H7 (cell line): ENCODE measurements at regions not wholly inside any gene's neighbourhood (a gene's known extent, or its start where the extent isn't known, plus 50 kb on each side); places are given as distances from the start of the nearest gene placed in this dataset.
A peak's percentile ranks its signal among the peaks of the same experiment; 100 is the strongest.
"Not testable (repeated sequence)": the region's sequence is repeated elsewhere in the genome, so short reads cannot be mapped to it uniquely, and the experiment has no call there.

Experiments
- DNase-seq: peaks from one replicate; pipeline ENCODE4 v3.0.0; 2012
- H3K27me3 ChIP-seq: 2 replicates; pipeline ENCODE4 v1.6.0; 2011; ENCODE audit warnings: mild to moderate bottlenecking, low read length; ENCODE audit not compliant: control insufficient read depth, insufficient read depth
- H3K36me3 ChIP-seq: replicated peaks from 2 replicates; pipeline ENCODE4 v1.5.1; 2011; ENCODE audit warnings: low read length; ENCODE audit not compliant: control insufficient read depth, insufficient read depth
- H3K4me3 ChIP-seq: 2 replicates; pipeline ENCODE4 v1.5.1; 2011; ENCODE audit warnings: low read depth, mild to moderate bottlenecking, control low read depth, low read length, moderate library complexity; ENCODE audit not compliant: insufficient read depth

DNA sequence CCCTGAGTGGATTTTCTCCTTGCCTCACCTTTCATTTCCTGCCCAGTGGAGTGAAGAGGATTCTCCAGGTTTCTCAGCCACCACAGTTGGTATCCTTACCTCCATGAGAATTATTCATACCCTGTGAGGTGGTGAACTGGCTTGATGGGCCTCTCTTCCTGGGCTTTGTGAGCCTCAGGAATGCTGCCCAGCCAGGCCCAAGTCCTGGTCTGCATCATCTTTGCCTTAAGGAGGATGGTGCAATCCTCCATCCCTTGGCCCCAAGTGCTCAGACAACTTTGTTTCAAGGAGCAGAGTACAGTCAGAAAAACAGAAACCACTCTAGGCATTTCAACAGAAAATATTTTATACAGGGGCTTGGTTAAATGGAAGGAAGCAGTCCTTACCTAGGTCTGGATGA is 114.2 kb upstream of the CADM1 start:
- no peak for DNase-seq

DNA sequence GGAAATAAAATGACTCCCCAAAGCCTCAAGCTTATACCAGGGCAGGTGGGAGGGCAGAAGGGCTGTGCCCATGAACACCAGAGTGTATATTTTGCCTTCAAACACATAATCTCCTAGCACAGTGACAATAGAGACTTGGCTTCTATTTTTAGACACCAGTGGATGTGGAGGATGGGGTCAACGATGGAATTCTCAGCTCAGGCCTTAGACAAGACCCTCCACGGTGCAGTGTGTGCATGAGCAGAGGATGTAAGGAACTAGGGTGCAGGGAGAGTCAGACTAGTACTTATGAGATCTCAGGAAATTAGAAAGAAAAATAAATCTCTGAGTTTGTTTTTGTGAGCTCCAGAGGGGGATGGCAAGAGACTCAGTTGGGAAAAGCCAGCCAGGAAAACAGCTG is 113.6 kb upstream of the CADM1 start:
- Histone ChIP-seq H3K27me3 (no peaks in the 10 kb centered on the region), H3K4me3 (no peak overlapping the region), H3K36me3 (no peaks in the 10 kb centered on the region)
- no peak for DNase-seq

More for the DNA sequence above, 114.2 kb upstream of the CADM1 start:
- Histone ChIP-seq H3K36me3 (no peaks in the 10 kb centered on the region), H3K27me3 (no peaks in the 10 kb centered on the region), H3K4me3 (no peak overlapping the region)

DNA sequence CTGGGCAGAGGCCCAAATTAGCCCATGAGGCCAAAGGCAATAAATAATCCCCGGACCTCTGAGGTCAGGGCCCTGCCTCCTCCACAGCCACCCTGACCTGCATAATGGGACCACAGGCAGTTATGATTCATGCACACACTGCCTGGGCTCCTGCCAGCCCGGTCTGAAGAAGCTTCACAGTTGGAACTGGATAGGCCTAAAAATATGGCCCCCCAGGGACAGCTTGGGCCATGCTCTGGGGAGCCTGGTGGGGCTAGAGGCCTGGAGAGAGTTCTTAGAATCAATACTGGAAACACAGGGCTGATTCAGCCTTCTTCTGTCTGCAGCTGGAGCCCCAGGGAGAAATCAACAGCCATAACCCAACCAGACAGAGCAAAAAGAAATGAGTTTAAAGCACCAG is 112.8 kb upstream of the CADM1 start:
- no peak for DNase-seq
- no peaks in the 10 kb centered on the region for H3K27me3 ChIP-seq
- no peak overlapping the region for H3K4me3 ChIP-seq
- no peaks in the 10 kb centered on the region for H3K36me3 ChIP-seq

DNA sequence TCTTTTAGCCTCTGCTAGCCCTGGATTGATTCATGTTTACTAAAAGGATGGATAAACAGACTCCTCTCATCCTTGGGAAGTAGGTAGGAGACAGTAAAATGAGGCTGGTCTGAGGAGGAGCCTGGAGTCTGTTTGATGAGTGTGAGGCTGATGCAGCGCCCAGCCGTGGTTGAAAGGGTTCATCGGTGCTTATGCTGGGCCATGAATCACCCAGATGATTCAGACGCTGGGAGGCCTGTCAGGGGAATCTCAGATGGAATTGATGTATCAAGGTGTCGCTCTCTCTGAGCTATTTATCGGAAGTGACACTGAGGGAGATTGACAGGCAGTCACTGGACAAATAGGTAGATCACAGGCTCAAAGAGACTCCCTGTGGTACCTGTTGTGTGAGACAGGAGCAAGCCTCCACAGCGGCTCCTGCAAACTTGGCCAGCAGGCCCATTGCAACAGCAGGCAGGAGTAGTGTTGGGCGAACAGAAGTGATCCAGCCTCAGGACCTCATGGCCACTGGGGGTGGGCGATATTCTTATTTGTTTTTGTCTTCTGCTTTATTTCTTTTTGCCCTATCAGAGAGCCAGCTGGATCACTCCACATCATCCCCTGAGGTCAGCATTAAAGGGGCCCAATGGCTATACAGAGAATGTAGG is 109.9 kb upstream of the CADM1 start:
- H3K36me3 ChIP-seq, result no peaks in the 10 kb centered on the region

DNA sequence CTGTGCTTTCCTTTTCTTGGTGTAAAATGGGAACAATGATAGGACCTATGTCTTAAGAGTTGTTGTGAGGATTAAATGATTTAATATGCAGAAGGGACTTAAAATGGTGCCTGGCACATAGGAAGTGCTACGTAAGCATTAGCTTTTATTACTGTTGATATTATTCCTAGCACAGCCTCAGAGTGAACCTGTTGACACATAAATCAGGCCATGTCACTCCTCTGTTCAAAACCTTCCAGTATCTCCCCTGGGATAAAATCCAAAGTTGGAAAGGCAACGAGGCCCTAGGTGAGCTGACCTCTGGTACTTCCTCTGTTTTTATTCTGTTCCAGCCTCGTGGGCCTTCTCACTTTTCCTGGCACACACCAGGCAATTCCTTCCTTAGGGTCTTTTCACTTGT is 108.8 kb upstream of the CADM1 start:
- Histone ChIP-seq H3K4me3 (no peak overlapping the region), H3K27me3 (no peaks in the 10 kb centered on the region; the same call in 1 of the 2 replicates), H3K36me3 (no peaks in the 10 kb centered on the region)
- DNase-seq, result no peak

More for the DNA sequence above, 109.9 kb upstream of the CADM1 start:
- Histone ChIP-seq H3K27me3 (no peaks in the 10 kb centered on the region; the same call in 1 of the 2 replicates), H3K4me3 (no peak overlapping the region)
- no peak for DNase-seq

DNA sequence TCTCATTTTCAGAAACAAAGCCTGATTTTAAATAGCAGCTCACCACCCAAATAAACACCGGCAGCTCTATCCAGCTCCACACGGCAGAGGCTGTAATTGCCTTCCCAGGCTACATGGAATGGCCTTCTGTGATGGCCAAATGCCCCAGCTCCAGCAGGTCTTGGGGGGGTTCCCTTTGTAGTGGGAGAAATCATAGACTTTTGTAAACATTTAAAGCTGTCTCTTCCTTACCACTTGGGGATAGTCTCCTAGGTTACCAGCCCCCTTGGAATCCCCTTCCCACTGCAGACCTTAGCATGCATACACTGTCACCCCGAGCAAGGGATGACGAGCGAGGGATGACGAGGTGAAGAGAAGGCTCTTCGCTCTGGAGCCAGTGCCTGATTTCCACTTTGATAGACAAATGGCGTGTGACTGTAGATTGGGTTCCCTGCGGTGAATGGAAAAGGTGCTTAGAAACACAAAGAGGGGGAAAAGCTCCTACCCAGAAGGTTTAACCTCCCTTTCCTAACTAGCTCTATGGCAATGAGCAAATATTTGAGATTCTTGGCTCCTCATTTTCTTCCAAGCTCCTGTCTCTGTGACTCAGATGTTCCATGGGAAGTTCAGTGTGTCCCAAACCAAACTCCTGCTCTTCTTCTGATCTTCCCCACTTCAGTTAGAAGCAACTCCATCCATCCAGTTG is 108.0 kb upstream of the CADM1 start:
- H3K36me3 ChIP-seq, result no peaks in the 10 kb centered on the region
- peak; percentile 55 for DNase-seq
- no peaks in the 10 kb centered on the region; the same call in 1 of the 2 replicates for H3K27me3 ChIP-seq
- no peak overlapping the region for H3K4me3 ChIP-seq

DNA sequence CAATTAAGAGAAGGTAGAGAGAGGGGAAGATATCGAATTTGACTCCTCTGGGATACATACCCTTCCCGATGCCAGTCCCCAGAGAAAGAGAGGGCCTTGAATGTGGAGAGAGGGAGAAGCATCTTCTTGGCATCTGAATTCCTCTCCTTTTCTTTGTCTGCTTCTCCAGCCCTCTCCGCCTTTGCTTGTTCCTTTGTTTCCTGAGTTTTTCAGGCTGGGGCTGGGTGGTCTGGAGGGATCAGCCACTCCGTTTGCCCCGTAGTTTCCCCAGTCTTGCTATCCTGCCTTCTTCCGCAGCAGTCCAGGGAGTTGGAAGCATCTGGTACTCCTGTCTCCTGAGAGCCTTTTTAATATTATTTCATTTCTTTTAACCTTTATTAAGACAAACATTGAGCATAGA is 107.1 kb upstream of the CADM1 start:
- peak; percentile 43 for DNase-seq

DNA sequence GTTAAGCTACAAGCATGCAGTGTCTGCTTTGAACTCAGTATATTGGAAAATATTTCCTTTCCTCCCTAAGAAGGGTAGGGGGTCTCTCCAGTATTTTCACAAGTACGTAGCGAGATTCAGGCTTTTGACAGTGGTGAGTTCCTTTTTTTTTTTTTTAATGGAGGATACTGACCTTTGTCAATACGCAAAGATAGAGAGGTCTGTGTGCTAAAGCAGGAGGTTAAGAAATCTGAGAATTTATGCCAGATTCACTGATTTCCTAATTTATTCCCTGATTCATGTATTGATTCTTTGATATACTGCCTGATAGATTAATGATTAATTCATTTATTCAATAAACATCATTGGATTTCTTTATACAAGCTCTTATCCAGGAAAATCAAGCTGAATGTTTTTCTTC is 106.7 kb upstream of the CADM1 start:
- no peak for DNase-seq
- no peak overlapping the region for H3K4me3 ChIP-seq
- no peaks in the 10 kb centered on the region; the same call in 1 of the 2 replicates for H3K27me3 ChIP-seq
- no peaks in the 10 kb centered on the region for H3K36me3 ChIP-seq

More for the DNA sequence above, 107.1 kb upstream of the CADM1 start:
- Histone ChIP-seq H3K27me3 (no peaks in the 10 kb centered on the region; the same call in 1 of the 2 replicates), H3K4me3 (no peak overlapping the region), H3K36me3 (no peaks in the 10 kb centered on the region)

DNA sequence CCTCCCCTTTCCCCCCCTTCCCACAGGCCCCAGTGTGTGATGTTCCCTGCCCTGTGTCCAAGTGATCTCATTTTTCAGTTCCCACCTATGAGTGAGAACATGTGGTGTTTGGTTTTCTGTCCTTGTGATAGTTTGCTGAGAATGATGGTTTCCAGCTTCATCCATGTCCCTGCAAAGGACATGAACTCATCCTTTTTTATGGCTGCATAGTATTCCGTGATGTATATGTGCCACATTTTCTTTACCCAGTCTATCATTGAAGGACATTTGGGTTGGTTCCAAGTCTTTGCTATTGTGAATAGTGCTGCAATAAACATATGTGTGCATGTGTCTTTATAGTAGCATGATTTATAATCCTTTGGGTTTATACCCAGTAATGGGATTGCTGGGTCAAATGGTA is 106.0 kb upstream of the CADM1 start:
- H3K4me3 ChIP-seq, H3K36me3 ChIP-seq, H3K27me3 ChIP-seq, DNase-seq: not testable (repeated sequence)

DNA sequence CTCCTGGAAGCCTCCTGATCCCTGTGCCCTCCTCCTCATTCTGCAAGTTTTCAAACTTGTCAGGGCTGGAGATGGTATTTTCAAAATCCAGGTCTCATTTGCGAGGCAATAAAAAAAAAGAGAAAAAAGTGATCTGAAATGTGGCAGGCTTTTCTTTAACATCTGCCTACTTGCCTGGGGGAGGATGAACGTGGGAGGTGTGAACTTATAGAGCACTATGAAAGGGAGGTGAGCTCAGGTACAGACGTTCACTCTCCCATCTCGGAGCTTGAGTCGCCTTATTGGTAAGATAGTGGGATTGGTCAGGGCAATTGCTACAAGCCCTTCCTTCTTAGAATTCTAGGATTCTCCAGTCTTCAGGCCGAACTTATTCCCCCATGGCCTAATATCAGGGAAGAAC is 104.8 kb upstream of the CADM1 start:
- no peaks in the 10 kb centered on the region for H3K36me3 ChIP-seq
- DNase-seq, result no peak
- no peak overlapping the region for H3K4me3 ChIP-seq
- H3K27me3 ChIP-seq, result no peaks in the 10 kb centered on the region; the same call in 1 of the 2 replicates

DNA sequence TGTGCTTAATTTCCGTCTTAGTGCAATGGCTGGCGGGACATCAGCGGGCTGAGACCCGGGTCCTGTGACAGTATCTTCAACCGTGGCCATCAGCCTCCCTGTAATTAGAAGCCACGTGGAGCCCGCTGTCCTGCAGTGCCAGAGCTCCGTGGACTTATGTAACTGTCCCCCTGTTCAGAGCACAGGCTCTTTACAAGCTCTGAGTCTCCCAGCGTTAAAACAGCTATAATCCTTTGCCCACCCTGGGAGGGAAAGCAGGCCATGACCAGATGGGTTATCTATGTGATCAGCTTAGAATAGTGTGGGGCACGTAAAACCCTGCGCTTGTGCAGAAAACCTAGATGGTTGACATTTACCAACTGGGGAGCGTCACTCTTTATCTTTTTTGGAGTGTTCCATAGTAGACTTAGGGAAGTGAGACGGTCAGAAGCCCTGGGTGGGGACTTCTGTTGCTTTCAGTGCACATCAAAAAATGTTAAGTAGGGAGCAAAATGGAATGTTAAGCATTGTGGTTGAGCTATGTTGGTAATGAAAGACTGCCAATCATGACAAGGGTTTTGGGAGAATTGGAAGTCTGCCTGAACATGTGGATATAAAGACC is 103.5 kb upstream of the CADM1 start:
- DNase-seq, result no peak
- Histone ChIP-seq H3K4me3 (no peak overlapping the region), H3K27me3 (no peaks in the 10 kb centered on the region; the same call in 1 of the 2 replicates)

DNA sequence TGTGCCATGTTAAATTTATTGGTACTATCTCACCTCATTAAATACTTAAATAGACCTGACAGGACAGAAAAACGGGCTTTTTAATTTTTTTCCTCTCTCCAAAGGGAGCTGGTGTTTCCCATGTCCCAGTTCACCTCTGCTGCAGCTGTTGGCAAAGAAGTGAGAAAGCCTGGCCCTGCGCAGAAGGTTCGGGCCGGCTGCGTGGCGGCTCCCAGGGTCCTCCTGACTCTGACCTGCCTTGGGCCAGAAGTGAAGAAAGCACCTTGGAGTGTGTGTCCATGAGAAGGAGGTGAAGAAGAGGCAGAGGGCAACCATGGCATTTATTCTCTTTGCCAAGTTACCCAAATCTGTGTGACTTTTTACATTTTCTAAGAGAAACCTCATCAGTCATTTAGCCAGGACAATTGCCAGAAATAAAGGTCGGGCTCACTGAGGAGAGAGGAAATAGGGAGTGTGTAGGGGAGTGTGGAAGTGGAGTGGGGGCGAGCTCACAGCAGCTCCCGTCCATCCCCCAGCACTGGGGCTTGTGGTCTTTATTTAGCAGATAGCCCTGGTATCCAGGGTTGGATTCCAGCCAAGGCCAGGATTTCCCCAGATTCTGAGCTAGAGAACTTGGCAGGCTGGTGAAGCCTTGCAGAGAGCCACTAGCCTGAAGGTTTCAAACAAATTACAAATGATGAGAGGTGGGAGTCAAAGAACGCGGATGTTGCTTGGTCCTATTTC is 102.4 kb upstream of the CADM1 start:
- Histone ChIP-seq H3K4me3 (no peak overlapping the region), H3K27me3 (no peaks in the 10 kb centered on the region; the same call in 1 of the 2 replicates), H3K36me3 (no peaks in the 10 kb centered on the region)
- no peak for DNase-seq

More for the DNA sequence above, 103.5 kb upstream of the CADM1 start:
- no peaks in the 10 kb centered on the region for H3K36me3 ChIP-seq

DNA sequence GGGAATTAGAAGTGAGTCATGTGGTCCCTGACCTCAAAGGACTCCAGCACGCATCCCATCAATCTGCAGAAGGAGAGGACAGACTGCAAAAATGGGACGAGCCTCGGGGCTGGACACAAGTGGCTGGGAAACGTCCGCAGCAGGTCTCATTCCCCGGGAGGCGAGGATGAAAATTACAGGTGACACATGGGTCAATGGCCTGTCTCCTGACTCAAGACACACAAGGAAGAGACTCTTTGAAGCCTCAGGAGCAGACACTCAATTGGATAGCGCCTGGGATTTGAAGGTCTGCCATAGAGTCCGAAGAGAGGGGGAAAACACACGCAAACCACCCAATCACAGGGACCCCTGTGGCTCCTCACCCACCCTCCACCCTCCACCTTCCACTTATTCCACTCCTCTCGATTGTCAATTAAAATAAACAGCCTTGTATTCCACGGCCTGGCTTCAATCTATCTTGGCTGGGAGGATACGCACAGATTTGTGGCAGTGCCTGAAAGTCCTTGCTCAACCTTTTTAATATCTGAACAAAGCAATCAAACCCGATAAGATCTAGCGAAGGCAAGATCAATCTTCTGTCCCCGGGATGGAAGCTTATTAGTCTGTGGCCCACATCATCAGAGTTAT is 101.8 kb upstream of the CADM1 start:
- no peaks in the 10 kb centered on the region for H3K36me3 ChIP-seq
- no peak overlapping the region for H3K4me3 ChIP-seq
- H3K27me3 ChIP-seq, result no peaks in the 10 kb centered on the region
- no peak for DNase-seq

DNA sequence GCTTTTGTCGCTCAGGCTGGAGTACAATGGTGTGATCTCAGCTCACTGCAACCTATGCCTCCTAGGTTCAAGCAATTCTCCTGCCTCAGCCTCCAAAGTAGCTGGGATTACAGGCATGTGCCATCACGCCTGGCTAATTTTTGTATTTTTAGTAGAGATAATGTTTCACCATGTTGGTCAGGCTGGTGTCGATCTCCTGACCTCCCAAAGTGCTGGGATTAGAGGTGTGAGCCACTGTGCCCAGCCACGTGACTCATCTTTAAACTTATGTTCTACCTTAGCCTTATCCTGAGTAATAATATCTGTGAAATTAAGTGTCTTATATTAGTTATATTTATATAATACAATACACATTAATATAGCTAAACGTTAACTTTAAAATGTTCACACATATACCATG is 101.2 kb upstream of the CADM1 start:
- not testable (repeated sequence) for DNase-seq, H3K36me3 ChIP-seq, H3K27me3 ChIP-seq, H3K4me3 ChIP-seq
